CD4-positive, alpha-beta T cell treated with Interleukin-1 beta for 1 hour (primary cell): ENCODE measurements at regions not wholly inside any gene's neighbourhood (a gene's known extent, or its start where the extent isn't known, plus 50 kb on each side); places are given as distances from the start of the nearest gene placed in this dataset.

Source experiments
- DNase-seq, 2 donors: peaks; one replicate each; pipeline ENCODE4 v3.0.0-alpha.2; 2020 to 2022

- no peak for DNase-seq
Measured at GRCh38 chr1:201612645-201613044, 73.7 kb downstream of the NAV1 start.

GRCh38 chr1:201614262-201615015, 75.5 kb downstream of the NAV1 start:
- no peak for DNase-seq

- DNase-seq: no peak
Measured at GRCh38 chr1:201617157-201617556, 78.2 kb downstream of the NAV1 start.

DNA sequence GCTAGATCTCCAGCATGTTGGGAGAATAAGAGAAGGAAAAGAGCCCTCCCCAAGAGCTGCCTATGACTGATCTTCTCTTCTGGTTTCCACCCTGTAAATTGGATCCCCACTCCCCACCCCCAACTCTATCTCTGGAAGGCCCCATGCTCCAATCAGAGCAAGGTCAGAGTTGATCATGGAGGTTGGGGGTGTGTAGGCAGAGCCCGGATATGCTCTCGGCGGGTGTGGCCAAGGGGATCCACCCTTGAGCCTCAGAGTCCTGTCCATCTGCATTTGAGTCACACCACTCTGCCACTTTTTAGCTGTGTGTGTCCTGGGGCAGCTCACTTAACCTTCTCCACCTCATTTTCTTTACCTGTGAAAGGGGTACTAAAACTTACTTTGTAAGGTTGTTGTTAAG, 79.5 kb downstream of the NAV1 start:
- no peak for DNase-seq

GRCh38 chr1:201618905-201619304, 80.0 kb downstream of the NAV1 start:
- DNase-seq: no peak

GRCh38 chr1:201619513-201619912, 80.6 kb downstream of the NAV1 start:
- no peak for DNase-seq

- DNase-seq: no peak
Measured at GRCh38 chr1:201622353-201622752, 83.4 kb downstream of the NAV1 start.

GRCh38 chr1:201622824-201623223, 83.9 kb downstream of the NAV1 start:
- DNase-seq: no peak

- no peak for DNase-seq
Measured at GRCh38 chr1:201624741-201625225, 85.9 kb downstream of the NAV1 start.

DNA sequence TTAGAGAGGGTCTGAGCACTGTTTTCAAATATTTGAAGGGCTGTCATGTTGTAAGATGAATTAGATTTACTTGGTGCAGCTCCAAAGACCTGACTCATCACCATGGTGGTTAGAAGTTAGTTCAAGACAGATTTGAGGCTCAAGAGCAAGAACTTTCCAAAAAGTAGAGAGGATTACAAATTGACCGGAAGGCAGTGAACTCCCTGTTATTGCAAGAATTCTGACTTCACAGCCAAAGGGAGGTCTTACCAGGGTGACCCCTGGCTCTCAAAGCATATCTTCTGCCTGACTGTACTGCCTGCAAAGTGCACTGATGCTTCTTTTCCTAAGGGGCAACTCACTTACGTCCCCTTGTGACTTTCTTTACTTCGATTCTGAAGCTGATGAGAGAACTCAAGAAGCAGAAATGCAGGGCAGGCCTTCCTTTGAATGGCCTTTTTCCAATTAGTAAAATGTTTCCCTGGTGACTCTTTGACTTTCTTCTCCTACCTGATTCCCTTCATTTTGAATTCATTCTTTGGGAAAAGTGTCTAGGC, 86.4 kb downstream of the NAV1 start:
- no peak for DNase-seq

- no peak for DNase-seq
Measured at GRCh38 chr1:201625851-201626251, 86.9 kb downstream of the NAV1 start.

DNA sequence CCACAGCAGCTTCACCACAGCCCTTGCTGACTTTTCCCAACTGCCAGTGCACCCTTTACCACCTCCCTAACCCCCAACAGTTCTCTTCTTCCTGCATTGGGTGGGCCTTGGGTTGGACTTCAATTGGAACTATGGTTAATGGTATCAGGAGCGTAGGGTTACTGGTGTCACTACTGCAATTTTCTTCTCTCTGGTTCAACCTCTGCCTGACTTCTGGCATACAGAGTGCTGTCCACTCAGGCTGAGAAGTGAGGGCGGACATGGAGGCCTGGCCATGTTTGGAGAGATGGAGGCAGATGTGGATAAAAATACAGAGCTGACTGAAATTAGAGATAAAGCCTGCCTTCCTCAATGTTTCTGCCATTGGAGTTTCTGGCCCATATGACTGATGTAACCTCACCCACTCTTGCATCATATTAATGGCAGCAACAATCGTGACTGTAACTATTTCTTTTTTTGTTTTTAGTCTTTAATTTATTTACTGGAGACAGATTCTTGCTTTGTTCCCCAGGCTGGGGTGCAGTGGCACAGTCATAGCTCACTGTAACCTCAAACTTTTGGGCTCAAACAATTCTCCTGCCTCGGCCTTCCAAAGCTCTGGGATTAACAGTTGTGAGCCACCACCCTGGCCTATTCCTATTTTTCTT, 87.8 kb downstream of the NAV1 start:
- DNase-seq: no peak

DNA sequence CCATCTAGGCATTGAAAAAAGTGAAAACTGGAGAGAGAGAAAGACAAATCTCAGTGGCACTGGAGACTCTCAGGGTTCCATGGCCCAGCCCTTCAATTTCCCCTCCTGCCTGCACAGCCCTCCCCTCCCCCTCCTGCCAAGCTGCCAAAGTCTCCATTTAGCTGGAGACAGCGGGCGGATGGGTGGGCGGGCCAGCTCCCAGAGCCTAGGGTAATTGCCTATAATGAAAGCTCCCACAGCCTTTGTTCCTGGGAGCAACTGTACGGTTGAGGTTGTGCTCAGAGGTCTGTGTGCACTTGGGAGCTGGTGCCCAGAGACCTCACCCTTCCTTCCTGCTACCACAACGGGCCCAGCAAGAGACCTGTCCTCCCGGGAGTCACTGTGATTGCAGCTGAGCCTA, 89.6 kb downstream of the NAV1 start:
- DNase-seq: no peak

- DNase-seq: no peak
Measured at GRCh38 chr1:201630582-201630981, 91.7 kb downstream of the NAV1 start.

DNA sequence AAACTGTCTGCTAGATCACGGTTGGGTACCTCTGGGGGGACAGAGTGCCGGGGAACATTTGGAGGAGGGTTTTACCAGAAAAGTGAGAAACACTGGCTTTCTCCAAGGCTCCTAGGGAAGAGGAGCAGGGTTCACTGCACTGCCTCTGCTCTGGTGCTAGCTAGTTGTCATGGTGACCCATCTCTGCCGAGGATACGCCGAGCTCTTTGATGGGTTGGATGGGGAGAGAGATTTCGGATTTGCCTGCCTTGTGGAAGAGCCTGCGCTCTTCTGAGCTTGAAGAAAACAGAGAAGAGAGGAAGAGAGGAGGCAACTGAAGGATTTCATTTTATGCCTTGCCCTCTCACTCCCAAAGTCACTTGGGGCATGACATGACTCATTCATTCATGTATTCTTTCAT, 92.1 kb downstream of the NAV1 start:
- DNase-seq: no peak

DNA sequence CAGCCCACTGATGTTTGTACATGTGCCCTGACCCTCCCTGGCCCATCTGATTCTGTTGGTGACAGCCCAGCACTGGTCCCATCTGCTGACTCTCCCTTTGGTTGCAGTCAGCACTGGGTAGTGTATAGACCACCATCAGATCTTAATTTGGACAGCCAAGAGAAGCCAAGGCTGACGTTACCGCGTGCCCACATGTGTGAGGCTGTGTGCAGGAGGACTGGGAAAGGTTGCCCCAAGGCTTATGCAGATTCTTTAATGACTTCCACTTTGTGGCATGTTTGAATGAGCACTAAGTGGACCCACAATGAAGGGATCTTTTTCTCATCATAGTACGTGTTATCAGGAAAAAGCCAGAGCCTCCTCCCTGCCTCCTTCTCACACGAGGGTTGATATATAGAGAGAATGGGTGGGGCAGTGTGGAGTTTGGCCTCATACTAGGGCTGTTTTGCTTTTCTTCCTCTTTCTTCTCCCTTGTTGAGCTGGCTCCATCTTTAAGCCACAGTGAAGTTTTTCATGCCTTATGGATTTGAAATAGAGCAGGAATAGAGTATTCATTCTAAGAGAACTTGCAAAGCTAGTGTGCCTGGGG, 93.5 kb downstream of the NAV1 start:
- no peak for DNase-seq

DNA sequence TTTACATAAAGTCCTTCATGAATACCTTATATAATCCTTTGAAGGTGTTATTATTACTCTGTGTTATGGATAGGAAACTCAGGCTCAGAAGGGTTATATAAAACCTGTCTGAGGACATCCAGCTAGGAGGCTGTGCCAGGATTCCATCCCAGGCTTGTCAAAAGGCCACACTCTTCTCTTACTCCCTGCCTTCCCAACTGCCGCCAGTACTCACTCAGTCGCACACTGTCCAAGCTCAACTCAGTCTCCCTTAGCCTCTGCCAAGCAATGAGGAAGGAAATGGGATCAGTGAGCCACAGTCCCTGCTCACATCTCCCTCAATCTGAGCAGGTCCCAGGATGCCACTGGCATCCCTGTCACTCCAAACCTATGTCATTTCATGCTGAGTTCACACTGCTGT, 94.4 kb downstream of the NAV1 start:
- DNase-seq: no peak

DNA sequence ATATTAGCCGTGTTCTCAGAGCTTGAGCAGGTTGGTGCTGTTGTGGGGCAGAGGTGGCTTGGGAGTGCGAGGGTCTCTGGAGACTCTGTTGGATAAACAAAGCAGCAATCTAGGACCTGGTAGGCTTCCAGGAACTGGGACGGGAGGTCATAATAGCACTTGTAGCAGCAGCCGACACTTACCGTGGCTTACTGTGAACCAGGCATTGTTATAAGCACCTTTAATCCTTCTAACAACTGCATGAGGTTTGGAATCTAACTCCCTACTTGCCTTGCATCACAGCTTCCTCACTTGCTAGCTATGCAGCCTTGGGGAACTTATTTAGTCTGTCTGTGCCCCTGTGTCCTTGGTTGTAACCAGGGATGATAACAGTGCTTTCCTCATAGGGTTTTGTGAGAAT, 94.9 kb downstream of the NAV1 start:
- DNase-seq: no peak

- DNase-seq: no peak
Measured at GRCh38 chr1:201634261-201634660, 95.3 kb downstream of the NAV1 start.

DNA sequence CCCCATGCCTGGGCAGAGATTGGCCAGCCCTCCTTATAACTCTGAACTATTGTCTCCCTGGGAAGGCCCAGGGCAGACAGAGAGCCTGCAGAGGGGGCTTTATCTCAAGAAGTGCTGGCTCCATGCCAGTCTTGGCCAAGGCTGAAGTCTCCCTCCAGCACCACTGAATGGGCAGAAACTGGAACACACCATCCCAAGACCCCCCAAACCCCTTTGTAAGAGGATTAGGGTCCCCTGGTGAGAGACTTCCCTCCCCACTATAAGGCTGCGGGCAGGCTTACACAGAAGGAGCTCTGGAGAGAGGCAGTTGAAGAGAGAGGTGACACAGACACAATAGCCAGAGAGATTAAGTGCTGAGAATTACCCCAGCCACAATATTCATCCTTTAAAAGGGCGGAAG, 97.2 kb downstream of the NAV1 start:
- no peak for DNase-seq

DNA sequence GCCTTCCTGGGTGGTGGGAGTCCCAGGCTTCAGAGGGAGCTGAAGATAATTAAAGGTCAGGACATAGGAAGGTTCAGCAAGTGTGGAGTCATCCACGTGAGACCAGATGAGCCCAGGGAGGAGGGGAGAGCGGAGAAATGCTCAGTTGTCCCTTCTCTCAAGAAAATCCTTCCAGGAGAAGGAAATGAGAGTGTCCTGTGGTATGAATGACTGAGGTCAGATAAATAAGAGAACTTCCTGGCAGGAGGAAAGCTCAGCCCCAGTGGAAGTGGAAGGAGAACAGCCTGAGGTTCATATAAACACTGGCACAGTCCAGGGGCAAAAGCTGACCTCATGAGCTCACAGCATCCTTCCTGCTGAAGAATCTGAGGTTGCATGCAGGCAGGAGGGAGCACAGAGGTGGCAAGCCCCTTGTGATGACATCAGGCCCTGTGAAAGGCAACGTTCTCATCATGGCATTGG, 97.6 kb downstream of the NAV1 start:
- no peak for DNase-seq

- no peak for DNase-seq
Measured at GRCh38 chr1:201637282-201638079, 98.6 kb downstream of the NAV1 start.

DNA sequence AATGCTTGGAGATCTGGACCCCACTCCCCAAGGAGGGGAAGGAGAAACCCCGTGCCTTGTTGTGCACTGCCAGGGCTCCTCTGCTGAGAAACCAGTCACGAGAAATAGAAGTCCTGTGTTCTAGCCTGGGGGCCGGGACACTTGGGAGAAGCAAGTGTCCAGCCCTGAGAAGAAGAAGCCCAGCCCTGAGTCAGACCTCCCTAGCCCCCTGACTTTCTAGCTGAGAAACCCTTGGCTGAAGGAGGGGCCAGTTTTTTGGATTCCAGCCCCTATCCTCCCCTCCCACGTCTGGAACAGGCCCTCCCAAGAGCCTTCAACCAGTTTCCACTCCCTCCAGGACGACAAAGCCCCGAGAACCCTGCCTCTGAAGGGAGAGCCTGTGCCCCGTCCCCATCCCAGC, 100.5 kb downstream of the NAV1 start:
- DNase-seq: no peak
